Right hindlimb (tissue), 1 donor: ENCODE measurements at regions not wholly inside any gene's neighbourhood (a gene's known extent, or its start where the extent isn't known, plus 50 kb on each side); places are given as distances from the start of the nearest gene placed in this dataset.

Experiments used
- DNase-seq: peaks from one replicate; pipeline ENCODE4 v3.0.0-alpha.2; 2018

DNA sequence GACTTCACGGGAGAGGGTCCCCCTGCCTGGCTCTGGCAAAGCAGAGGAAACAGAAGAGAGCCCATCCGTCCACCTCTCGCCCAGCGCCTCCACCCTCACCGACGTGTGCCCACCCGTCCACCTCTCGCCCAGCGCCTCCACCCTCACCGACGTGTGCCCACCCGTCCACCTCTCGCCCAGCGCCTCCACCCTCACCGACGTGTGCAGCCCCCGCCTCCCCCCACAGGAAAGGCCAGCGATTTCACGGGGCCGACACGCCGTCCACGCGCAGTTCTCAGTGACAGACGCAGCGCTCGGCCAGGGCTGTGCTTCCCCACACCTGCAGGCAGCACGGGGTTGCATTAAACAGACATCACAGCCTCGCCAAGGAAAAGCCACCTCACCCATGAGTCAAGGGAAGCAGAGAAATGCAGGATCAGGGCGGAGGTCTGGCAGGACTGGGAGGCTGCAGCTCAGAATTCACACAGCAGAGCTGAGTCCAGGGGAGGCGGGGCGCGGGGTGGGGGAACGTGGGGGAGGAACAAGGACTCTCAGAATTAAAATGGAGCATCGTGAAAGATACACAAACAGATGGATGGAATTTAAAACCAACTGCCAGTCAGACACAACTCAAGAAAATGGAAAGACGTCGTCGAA, 377.7 kb downstream of the BRD1 start:
- DNase-seq = peak; percentile 31

- DNase-seq = no peak
These were observed 378.3 kb downstream of the BRD1 start for GRCh38 chr22:49449377-49449776.

DNA sequence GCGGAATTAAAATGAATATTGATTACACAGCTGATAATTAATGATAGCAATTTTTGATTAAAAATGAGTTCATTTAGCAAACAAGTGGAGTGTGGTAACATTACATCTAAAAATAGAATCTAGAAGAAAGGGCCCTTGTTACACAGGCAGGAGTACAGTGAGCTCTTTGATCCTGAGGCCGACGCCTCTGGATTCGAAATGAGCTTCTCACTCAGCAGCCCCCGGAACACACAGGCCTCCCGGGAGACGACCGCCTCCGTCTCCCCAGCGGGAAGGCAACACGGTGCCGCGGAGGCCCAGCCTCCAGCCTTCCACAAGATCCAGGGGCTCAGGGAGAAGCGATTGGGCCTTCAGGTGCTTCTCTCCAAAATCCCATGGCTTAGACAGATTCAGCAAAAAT, 379.1 kb downstream of the BRD1 start:
- DNase-seq = no peak

DNA sequence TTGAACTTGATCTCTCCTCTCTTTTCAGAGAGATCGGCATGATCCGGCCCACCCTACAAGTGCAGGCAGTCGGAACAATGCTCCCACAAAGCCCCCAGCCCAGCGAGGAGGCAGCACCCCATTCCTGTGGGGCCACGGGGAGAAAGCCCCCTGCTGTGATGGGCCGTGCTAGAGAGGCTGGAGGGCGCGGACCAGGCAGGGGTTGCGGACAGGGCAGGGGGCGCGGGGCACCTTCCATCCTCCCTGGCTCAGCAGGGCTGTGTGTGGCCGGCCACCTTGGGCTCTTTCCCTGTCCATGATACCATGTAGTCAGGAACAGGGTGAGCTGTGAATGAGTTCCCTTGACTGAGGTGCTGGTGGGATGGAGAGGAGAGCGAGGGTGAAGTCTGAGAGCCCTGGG, 379.8 kb downstream of the BRD1 start:
- no peak for DNase-seq

- DNase-seq = no peak
These were observed 380.6 kb downstream of the BRD1 start for GRCh38 chr22:49446759-49447710.

DNA sequence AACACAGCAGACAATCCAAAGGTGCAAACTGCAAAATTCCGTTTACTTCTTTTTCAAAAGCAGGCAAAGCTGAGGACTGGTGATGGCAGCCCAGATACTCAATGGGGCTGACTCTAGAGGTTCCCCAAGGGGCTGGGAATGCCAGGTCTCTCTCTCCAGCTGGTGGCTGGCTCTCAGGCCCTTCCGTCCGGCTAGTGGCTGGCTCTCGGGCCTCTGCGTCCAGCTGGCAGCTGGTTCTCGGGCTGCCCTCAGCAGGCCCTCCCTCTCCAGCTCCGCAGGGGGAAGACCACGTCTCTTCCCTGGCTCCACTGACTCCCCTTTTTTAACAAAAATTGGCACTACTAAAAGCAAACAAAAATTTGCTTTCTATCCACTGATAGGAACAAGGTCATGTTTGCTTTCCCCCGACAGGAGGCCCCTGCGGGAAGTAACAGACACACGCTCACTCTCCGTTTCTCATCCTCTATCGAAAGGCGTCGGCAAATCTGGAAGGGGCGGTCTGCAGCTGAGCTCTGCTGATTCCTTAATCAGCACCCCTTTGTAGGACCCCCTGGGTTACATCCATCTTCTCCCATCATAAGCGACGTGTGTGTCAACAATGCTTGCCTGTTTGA, 381.4 kb downstream of the BRD1 start:
- no peak for DNase-seq

GRCh38 chr22:49444781-49445180, 382.9 kb downstream of the BRD1 start:
- DNase-seq = no peak

GRCh38 chr22:49440931-49441330, 386.7 kb downstream of the BRD1 start:
- no peak for DNase-seq

DNA sequence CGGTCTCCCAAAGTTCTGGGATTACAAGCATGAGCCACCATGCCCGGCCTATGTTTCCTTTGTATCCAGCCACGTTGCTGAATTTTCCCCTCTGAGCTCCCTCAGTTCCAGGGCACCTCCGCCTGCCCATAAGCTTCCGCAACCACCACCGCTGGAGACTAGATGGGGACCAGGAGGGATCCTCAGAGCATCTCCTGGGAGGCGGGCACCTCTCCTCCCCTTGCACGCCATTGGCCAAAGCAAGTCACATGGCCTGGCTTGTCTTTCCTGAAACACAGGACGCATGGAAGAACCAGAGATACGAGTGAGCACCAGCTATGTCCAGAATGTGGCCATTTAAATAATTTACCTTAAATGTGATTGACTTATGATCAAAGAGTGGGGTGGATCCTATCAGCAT, 388.3 kb downstream of the BRD1 start:
- DNase-seq = no peak

DNA sequence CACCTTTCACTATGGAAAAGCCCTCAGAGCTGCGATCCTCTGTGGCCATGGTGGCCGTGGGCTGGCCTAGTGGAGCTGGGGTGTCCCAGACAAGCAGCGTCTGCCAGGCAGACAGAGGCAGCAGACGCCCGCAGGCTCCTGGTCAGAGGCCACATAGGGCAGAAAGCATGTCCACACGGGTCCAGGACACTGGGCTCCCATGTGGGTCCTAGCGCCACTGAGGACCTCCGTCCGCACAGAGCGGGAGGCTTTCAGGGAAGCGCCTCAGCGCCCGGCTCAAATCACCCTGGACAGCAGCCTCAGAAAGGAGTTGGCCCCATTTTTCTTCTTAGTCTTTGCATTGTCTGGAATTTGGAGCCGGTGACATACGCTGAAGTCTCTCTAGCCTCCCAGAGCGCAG, 389.7 kb downstream of the BRD1 start:
- no peak for DNase-seq

- DNase-seq = no peak
These were observed 390.3 kb downstream of the BRD1 start for GRCh38 chr22:49437356-49437755.

DNA sequence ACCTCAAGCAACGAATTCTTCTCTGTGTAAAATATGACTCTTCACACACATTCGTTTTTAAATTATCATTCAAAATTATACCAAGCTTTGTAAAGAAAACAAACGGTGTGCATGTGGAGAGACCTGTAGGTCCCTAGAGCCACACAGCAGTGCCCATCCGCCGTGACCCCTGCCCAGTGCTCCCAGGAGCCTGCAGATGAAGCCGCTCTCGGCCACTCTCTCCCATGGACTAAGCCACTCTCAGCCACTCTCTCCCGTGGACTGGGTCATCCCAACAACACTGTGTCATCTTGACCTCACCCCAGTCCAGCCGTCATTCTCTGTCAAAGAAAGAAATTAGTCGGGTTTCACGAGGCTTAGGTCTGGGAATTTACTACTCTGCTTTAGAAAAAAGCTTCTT, 391.6 kb downstream of the BRD1 start:
- no peak for DNase-seq

DNA sequence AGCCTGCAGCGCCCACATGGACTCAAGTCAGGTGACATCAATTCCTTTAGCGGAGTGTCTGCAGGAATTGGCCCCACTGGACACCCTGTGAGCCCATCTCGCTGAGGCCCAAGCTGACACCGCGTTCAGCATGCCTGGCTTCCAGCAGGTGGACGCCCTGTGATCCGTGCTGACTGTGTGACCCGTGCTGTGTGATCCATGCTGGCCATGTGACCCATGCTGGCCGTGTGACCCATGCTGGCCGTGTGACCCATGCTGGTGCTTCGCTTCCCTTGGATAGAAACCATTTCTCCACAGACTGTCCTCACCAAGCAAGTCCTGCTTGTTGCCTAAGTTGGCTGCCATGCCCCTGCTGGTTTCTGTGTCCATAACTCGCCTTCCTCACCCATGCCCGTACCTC, 392.1 kb downstream of the BRD1 start:
- DNase-seq = no peak

DNA sequence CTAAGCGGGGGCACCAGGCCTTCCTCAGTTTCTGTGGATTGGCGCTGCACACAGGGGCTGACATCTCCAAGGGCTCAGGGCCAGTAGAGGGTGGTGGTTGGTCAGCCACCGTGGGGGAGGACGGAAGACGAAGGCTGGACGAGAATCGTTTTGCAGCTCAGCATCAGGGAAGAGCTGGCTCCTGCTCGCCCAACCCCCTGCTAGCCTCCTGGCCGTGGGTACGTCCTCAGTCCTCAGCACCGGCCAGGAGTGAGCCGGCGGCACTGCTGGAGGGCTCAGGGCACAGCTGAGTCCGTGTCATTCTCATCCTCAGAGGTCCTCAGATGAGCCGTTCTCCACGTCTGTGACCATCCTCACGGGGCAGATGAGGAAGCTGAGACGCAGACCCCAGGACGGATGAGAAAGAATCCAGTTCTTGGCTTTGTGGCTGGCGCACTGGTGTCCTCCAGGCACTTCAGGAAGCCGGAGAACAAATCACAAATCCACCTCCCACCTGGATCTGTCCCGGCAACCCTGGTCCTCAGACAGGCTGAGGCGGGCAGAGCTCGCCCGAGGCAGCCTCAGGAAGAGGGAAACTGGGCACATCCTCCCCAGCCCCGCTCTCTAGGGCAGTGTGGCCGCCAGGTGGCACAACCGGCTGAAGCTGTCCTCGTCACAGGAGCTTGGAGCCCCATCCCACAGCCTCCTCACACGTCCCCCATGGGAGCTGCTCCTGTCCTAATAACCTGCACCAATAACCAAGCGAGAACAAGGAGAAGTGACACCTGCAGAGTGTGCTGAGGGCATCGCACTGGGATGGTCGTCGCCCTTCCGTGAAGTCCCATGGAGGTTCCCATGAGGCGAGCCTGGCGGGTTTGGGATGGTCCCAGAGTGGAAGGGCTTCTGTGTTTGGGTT, 393.7 kb downstream of the BRD1 start:
- DNase-seq = no peak

- DNase-seq = no peak
These were observed 394.7 kb downstream of the BRD1 start for GRCh38 chr22:49432897-49433443.

- DNase-seq = no peak
These were observed 395.3 kb downstream of the BRD1 start for GRCh38 chr22:49432211-49432896.

GRCh38 chr22:49431551-49431950, 396.1 kb downstream of the BRD1 start:
- no peak for DNase-seq

DNA sequence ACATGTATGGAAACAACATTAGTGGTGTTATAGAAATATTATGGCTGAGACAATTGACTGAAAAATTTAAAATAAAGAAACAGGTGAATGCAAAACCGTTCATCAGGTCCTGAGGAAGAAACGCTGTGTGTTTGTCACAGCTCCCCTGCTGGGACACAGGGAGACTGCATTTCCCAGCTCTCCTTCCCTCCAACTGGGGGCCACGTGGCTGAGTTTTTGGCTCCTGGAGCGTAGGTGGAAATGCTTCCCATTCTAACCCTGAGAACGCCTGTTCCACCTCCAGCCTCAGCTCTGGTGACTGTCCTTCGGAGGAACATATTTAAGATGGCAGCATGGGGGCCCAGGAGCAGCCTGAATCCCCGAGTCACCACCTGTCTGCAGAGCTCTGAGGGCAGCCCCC, 398.6 kb downstream of the BRD1 start:
- DNase-seq = no peak

- DNase-seq = no peak
These were observed 399.7 kb downstream of the BRD1 start for GRCh38 chr22:49427941-49428340.

DNA sequence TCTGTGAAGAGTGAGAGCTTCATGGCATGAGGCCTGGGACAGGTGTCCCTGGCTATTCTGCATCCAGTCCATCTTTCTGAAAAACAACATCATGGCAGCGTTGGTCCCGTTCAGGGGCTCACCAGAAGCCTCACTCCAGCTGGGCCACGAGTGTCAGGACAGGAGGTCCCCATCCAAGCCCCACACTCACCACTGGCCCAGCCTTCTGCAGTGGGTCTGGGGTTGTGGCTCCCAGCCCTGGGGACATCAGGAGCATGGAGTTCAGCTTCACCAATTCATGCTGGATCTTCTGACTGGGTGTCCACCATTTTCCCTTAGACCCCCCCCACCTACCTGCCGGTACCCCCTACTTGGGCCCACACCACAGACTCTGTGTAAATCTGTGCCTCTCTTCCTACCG, 400.3 kb downstream of the BRD1 start:
- DNase-seq = no peak

DNA sequence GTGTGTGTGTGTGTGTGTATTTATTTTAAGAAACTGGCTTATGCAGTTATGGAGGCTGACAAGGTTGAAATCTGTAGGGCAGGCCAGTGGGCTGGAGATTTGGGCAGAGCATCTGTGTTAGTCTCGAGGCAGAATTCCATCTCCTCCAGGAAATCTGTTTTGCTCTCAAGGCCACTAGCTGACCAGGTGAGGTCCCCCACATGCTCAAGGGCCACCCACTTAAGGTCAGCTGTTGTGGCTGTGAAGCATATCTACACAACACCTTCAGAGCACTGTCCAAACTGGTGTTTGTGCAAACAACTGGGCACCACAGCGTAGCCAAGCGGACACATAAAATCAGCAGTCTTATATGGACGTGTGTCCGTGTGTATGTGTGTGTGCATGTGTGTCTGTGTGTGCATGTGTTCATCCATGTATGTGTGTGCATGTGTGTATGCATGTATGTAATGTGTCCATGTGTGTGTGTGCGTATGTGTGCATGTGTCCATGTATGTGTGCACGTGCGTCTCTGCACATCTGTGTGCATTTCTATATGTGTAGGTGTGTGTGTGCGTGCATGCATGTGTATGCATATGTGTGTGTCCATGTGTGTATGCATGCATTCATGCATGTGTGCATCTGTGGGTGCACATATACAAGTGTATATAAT, 400.9 kb downstream of the BRD1 start:
- DNase-seq = no peak
